ENCODE measurements at regions not wholly inside any gene's neighbourhood (a gene's known extent, or its start where the extent isn't known, plus 50 kb on each side); places are given as distances from the start of the nearest gene placed in this dataset.
"Not testable (repeated sequence)": the region's sequence is repeated elsewhere in the genome, so short reads cannot be mapped to it uniquely, and the experiment has no call there.

GRCh38 chr14:53651096-53651740, 305.4 kb downstream of the BMP4 start:
- DNase-seq, result no peak

DNA sequence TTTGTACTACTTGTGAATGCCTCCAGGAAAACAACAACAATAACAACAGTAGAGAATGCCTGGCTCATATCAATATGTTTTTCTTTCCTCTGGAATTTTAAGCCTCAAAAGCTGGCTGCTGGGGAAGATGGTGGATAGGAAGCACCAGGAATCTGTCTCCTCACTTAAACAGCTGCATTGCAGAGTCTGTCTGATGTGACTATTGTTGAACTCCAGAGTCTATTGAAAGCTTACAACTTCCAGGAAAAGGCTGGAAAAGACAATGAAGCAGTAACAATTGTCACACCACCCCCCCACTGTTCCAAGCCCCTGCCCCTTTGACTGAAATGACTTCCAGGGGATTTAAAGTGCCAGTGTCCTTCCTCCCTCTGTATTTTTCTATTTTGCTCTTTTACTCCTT, 309.7 kb downstream of the BMP4 start:
- DNase-seq, result no peak

- no peak for DNase-seq
Observed at GRCh38 chr14:53640695-53641094, 315.9 kb downstream of the BMP4 start.

DNA sequence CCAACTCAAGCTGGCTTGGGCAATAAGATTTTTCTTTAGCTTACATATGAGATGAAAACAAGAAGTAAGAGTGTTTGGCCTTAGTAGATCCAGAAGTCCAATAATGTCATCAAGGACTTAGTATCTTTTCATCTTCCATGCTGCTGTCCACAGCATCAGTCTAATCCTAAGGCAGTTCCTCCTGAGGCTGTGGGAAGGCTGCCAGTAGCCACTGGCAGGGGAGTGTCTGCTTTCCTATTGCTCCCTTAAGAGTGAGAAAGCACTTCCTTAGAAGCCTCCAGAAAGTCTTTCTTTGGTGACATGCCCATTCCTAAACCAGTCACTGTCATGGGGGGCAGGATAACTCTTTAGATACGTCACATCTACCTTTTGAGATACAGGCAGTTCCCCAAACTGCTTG, 317.7 kb downstream of the BMP4 start:
- no peak for DNase-seq

DNA sequence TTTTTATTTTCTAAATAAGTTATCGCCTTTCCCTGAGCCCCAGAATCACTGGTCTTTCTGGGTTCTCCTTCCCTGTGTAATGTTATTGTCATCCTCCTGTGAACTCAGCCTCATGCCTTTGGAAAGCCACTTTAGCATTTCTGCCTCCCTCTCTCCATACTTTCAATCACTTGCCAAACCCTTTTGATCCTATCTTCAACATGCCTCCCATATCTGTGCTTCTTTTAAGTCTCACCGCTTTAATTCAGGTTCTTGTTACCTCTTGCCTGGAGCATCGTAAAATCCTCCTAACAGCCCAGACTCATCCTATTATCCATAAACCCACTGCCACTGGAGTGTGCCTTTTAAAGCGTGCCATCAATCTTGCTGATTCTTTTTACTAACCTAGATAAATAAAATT, 321.8 kb downstream of the BMP4 start:
- DNase-seq, result no peak

- DNase-seq, result no peak
Observed at GRCh38 chr14:53630336-53630735, 326.3 kb downstream of the BMP4 start.

DNA sequence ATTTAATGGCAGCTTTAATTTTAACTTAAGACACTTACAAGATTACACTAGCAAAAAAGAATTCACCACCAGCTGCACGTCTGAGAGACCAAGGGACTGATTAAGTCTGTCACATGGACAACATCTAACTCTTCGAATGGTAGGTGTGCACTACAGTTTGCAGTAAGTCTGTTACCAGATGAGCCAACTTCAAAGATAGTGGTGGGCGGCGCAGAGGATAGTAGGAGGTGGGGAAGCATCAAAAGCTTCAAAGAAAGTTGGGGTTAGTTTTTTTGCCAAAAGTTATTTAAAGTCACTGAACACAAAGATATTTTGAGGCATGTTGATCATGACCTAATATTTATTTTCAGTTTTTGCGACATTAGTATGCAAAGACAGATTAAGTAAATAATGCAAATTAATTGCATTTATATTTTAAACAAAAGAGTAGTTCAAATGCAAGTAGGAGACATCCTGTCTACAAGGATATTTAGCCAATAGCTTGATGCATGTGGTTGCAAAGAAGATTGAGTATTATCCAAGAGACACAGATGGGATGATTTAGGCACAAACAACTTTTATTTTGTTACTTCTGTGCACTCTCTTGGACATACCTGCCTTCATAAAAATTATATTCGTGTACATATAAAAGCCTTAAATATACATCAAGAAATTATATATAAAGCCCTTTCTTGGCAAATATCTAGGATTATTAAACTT, 327.7 kb downstream of the BMP4 start:
- DNase-seq, result no peak

DNA sequence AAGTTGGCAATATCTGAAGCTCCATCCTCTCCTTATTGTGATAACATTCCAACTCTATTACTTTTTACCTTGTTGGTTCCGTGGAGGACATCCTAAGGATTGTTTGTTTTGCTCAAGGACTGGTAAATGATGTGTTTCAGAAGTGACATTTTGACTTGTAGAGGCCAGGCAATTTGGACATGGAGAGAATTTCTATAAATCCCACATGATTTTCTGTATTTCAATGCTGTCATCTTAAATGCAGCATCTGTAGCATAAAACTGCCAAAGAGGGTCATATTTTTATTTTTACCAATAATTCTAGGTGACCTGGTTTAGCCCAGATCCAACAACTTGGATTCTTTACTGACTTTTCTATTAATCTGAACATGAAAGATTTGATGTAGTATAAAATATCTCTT, 328.4 kb downstream of the BMP4 start:
- DNase-seq, result no peak

GRCh38 chr14:53626761-53627160, 329.9 kb downstream of the BMP4 start:
- DNase-seq, result no peak

- no peak for DNase-seq
Observed at GRCh38 chr14:53622447-53622846, 334.2 kb downstream of the BMP4 start.

DNA sequence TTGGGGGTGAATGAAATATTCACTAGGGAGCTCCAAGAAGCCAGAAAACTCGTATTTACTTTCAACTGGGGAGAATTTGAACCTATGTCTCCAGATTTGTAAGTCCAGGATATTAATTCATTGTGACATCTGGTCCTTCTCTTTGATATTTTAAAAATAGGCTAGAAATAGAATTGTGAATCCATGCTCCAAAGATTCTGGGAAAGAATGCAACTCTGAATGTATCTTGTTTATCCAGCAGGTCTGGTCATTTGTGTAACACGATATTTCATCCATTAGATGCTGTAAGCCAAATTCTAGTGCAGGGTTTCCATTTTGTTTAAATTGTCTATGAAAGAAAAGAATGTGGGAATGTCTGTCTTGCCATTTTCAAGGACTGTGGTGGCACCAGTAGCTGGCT, 334.7 kb downstream of the BMP4 start:
- no peak for DNase-seq

- DNase-seq, result no peak
Observed at GRCh38 chr14:53621433-53621832, 335.2 kb downstream of the BMP4 start.

DNA sequence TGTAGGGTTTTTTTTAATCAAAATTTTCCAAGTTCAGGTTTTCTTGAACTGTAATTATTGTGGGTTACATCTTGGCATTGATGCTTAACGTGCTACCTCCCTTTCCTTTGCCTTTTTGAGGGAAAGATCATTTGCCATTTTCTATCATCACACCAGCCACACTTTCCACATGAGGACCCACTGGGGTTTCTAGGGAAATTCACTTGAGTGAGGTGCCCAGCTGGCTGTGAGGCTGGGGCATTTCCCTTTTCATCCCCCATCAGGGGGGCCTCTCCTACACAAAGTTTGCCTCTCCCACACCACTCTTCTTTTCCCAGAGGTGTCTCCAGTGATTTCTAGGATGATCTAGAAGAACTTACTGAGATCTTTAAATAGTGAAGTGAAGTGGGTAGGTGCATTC, 335.7 kb downstream of the BMP4 start:
- no peak for DNase-seq

- no peak for DNase-seq
Observed at GRCh38 chr14:53620317-53620716, 336.3 kb downstream of the BMP4 start.

GRCh38 chr14:53619691-53620231, 336.9 kb downstream of the BMP4 start:
- DNase-seq, result no peak

GRCh38 chr14:53616536-53616935, 340.1 kb downstream of the BMP4 start:
- DNase-seq, result not testable (repeated sequence)

DNA sequence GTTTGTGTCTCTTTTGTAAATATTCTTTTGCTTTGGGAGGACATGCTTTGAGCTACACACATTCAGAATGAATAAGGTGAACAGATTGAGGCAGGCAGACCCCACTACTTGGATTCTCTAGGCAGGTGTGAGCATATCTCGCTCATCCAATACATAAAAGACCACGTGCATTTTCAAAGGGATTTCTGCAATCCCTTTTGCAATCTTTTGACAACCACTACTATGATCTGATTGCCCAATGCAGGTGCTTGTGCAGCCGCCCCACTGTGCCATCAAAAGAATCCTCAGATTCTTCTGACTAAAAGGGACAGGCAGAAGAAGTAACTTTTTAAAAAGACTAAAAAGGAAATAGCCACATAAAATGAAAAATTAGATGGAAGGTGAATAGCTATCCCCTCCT, 341.4 kb downstream of the BMP4 start:
- DNase-seq, result no peak

DNA sequence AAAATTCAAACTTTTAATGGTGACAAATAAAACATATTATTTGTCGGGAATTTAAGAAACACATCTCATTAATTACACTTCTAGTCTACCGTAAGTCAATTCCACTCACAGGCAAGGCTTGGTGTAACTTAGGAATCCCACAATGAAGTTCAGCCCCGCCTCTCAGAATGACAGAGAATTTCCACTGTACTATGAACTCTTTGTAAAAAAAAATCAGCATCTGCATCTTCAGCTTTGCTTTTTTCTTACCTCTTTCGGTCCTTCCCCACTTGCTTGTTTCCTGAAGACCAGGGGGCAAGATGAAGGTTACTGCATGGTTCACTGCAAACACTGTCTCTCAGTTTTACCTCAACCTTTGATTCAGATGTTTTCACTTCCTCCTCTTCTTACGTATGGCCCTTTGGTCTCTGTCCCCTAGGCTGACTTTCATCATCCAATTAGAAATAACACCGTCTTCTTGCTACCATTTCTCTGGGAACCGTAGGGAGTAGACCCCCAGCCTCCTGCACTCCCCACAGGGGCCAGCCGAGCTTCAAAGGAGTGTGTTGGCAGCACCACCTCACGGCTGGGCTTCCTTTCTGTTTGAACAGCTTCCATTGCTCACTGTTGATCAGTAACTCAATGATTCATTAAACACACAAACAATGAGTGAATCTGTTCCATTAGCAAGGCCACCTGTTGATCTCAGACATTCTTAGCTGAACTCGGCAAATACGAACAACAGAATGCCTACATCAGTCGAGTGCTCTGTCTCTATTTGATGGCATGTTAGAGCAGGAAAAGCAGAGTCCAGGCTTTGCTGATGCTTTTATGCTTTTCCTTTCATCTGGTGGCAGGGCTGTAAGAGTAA, 343.0 kb downstream of the BMP4 start:
- DNase-seq, result no peak

DNA sequence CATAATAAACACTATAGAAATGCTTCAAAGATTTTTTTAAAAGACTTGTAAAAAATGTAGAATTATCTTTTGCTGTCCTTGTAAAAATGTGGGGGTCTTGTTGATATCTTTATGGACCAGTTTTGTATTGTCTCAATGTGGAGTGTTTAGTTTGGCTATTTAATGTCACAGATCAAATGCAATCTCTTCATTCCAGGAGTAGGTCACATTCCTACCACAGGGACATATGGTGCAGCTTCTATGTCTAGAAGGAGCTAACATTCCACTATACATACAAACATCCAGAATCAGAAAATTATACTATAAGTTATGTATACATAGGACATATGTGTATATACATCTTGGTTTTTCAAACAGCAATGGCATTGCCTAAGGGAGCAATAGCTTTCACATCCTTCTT, 345.7 kb downstream of the BMP4 start:
- no peak for DNase-seq

GRCh38 chr14:53609009-53609408, 347.6 kb downstream of the BMP4 start:
- DNase-seq, result no peak

DNA sequence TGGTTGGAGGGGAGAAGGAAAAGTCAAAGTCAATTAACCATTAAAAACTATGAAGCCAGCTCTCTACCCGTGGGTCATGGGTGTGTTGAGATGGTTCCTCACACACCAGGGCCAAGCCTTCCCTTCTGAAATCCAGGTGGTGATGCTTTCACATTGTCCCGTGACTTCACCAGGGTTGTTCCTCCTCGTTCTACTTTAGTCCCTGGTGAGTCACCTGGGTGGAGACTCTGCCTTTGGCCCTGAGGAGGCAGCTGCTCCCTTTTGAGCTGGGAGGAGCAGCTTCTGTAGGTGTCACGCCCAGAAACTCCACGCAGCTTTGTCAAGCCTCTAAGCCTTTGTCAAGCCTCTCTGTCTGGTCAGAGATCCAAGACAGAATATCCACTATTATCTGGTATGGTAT, 348.3 kb downstream of the BMP4 start:
- no peak for DNase-seq

GRCh38 chr14:53606203-53606602, 350.4 kb downstream of the BMP4 start:
- no peak for DNase-seq

DNA sequence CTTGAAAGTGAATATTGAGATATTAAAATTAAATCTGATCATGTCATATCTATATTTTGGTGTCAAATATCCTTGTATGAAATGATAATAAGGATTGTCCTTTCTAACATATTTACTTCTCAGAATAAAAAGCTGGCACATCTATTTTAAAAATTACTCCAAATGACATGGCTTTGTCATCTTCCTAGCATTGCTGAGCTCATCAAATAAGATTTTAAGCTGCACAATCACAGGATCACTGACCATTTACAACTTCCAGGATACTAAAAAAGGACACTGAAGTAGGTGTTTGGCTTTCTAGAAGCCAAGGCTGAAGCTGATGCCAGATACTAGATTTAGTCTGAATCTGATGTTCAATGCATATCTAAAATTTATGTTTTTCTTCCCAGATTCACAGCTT, 351.1 kb downstream of the BMP4 start:
- DNase-seq, result no peak

DNA sequence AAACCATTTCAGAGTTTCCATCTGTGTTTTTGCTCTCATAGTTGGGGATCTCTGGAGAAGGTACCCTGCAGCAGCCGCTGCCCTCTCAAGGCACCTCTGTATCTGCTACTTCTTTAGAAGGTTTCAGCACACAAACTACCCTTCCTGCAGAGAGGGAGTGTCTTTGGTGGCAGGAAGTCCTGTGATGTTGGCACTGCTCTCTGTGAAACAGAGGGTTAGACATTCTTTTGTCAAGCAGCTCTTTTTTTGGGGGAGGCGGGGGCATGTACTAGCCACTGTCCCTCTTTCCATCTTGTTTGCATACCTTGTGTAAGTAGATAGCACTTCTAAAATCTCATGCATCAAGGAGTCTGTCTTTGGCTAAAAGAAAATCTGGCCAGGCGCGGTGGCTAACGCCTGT, 352.6 kb downstream of the BMP4 start:
- no peak for DNase-seq
